Choroid plexus epithelial cell (primary cell): ENCODE measurements at regions not wholly inside any gene's neighbourhood (a gene's known extent, or its start where the extent isn't known, plus 50 kb on each side); places are given as distances from the start of the nearest gene placed in this dataset.
A peak's percentile ranks its signal among the peaks of the same experiment; 100 is the strongest.

Experiments used
- DNase-seq: peaks from one replicate; pipeline ENCODE4 v3.0.0-alpha.2; 2010; ENCODE audit warnings: low read depth
- H3K4me3 ChIP-seq: 2 replicates; pipeline ENCODE4 v1.5.1; 2011; ENCODE audit warnings: low read depth, mild to moderate bottlenecking, control low read depth, low read length, moderate library complexity
- TF ChIP-seq, protein P1 (sequence below): conservative IDR thresholded peaks from 2 replicates; pipeline ENCODE4 v1.5.1; 2011; ENCODE audit warnings: low read depth, mild to moderate bottlenecking, control low read depth, inconsistent platforms, low read length, moderate library complexity

DNA sequence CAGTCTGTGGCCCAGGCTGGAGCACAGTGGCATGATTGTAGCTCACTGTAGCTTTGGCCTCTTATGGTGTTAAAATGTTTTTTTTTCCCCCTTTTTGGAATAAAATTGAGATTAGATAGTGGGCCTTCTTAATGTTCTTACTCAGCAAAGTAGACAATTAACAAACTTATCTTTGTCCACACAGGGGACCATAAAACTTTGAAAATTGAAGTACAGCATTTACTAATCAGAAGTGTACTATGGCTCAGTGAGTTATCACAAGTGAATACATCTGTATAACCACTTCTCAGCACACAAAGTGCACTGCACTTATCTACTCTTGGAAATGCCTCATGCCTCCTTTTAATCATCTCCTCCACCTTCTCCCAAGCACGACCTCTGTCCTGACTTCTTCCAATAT lies 218.9 kb downstream of the PRDM2 start:
- no peak for DNase-seq
- no peak overlapping the region for H3K4me3 ChIP-seq
- TF ChIP-seq, protein P1, sequence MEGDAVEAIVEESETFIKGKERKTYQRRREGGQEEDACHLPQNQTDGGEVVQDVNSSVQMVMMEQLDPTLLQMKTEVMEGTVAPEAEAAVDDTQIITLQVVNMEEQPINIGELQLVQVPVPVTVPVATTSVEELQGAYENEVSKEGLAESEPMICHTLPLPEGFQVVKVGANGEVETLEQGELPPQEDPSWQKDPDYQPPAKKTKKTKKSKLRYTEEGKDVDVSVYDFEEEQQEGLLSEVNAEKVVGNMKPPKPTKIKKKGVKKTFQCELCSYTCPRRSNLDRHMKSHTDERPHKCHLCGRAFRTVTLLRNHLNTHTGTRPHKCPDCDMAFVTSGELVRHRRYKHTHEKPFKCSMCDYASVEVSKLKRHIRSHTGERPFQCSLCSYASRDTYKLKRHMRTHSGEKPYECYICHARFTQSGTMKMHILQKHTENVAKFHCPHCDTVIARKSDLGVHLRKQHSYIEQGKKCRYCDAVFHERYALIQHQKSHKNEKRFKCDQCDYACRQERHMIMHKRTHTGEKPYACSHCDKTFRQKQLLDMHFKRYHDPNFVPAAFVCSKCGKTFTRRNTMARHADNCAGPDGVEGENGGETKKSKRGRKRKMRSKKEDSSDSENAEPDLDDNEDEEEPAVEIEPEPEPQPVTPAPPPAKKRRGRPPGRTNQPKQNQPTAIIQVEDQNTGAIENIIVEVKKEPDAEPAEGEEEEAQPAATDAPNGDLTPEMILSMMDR, result no peak

DNA sequence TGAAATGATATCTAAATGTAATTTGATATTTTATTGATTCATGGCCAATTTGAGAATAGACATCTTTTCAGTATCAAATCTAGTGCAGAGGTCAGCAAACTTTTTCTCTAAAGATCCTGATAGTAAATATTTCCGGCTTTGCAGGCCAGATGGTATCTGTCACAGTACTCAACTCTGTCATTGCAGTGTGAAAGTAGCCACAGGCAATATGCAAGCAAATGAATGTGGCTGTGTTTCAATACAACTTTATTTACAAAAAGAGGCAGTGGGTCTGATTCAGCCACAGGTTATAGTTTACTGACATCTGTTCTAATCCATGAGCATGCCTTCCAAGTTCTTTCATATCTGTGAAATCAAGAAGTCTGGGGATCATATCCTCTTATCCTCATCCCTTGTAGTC lies 221.2 kb downstream of the PRDM2 start:
- DNase-seq, result no peak
- no peak overlapping the region for H3K4me3 ChIP-seq
- TF ChIP-seq, protein P1, result no peak

DNA sequence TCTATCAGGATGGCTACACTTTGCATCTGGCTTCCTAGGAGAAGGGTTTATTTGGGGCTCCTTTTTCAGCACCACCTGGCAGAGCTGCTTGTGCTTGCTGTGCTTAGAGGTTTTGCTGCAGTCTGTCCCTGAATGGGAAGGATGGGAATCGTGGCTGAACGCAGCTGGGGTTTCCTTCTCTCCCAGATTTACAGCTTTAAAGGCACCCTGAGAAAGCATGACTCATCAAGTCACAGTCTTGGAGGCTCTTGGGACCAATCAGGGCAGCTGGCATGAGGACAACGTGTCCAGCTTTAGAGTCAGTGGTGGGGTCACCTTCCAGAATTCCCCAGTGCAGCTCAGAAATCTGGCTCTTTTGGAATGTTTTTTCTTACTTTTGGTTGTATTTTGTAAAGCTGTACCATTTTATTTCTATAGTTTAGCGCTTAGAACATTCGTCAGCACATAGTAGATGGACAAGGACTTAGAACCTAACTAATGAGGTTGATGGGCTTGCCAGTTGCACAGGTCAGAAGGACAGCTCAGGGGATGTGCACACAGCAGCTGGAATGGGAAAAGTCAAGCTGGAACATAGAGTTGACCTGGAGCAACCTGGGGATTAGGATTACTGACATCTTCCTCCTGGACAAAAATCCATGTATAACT lies 222.6 kb downstream of the PRDM2 start:
- TF ChIP-seq, protein P1, result no peak
- no peak overlapping the region for H3K4me3 ChIP-seq
- no peak for DNase-seq

DNA sequence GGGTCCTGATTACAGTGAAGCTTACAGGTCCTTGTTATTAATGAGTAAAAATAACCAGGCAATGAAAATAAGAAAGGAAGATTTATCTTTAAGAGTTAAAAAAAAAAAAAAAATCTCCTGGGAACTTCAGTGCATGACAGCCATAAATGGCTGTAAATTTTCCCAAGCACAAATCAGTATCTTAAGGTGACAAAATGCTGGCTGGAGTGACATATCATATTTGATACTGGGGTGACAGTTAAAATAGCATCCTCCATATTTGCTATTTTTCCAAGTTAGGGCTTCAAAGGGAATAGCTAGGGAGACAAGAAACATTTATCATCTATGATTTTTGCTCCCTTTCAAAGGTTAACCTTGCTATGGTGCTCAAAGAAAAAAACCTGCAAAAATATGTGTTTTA lies 226.6 kb downstream of the PRDM2 start:
- DNase-seq, result no peak
- no peak overlapping the region for H3K4me3 ChIP-seq
- TF ChIP-seq, protein P1, result no peak

DNA sequence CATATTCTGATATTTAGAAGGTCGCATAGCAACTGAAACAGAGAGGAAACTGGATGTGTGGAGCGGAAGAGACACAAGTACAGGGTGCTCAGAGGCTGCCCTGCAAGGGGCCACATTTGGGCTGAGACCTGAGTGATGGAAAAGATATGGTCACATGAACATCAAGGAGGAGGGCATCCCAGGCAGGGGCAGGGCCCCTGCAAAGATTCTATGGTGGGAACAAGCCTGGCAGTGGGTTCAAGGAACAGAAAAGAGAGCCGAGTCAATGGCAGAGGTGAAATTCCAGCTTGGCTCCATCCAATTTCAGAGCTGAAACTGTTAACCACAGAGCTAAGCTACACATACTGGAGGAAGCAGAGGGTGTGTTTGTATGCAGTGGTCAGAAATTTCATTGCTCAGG lies 227.7 kb downstream of the PRDM2 start:
- TF ChIP-seq, protein P1, result no peak

DNA sequence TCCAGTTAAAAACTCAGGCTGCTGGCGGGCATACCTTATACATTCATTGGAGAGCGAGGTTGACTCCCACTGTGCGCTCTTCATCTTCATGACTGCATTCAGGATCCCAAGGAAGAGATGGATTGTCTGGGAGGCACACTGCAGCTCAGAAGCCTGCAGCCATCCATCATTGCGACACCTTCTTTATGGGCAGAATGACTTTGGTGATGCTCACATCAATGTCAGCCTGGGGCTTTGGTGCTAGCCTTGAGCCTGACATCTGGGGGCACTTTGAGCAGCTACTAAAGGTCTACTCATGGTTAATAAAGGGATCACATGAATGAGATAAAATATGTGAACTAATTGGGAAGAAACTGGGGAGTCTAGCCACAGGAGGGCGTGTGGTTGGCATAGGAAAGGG lies 229.3 kb downstream of the PRDM2 start:
- H3K4me3 ChIP-seq, result no peak overlapping the region
- DNase-seq, result no peak
- TF ChIP-seq, protein P1, result no peak

More for the DNA sequence above, 227.7 kb downstream of the PRDM2 start:
- H3K4me3 ChIP-seq, result no peak overlapping the region
- DNase-seq, result no peak

DNA sequence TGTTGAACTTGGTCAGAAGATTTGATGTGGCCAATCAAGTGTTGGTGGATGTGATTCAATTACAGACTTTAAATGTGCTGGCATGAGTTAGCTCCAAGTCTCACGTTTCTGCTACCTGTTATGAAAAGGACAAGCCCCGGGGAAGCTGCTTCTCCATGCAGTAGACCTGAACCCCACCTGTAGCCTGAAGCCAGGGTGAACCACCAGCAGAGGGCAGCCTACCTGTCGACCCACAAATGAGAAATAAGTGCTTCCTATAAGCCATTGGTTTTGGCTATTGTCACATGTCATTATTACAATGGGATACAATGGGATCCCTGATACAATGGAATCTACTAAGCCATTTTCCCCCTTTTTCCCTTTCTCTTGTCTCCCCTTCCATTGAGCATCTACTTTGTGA lies 230.2 kb downstream of the PRDM2 start:
- H3K4me3 ChIP-seq, result no peak overlapping the region
- DNase-seq, result peak; percentile 10
- TF ChIP-seq, protein P1, result peak; percentile 35
